Keratinocyte (primary cell): ENCODE measurements at regions not wholly inside any gene's neighbourhood (a gene's known extent, or its start where the extent isn't known, plus 50 kb on each side); places are given as distances from the start of the nearest gene placed in this dataset.

Experiments
- CTCF ChIP-seq, 3 experiments: IDR thresholded peaks in 1 of 3; conservative IDR thresholded peaks in 1 of 3; optimal IDR thresholded peaks in 1 of 3; 2 replicates in 2 of 3; 3 replicates in 1 of 3; pipeline versions ENCODE3 to v1.5.1; 2011; ENCODE audit warnings: low read length in 3 of 3, mild to moderate bottlenecking in 3 of 3, moderate library complexity in 2 of 3, control low read depth in 1 of 3, inconsistent platforms in 1 of 3; ENCODE audit not compliant: insufficient read depth in 2 of 3; ENCODE audit errors: extremely low read depth in 1 of 3
- EZH2 ChIP-seq: IDR thresholded peaks from one replicate; pipeline ENCODE4 v1.6.1; 2012; ENCODE audit warnings: inconsistent platforms, mild to moderate bottlenecking, low read length, moderate library complexity

- TF ChIP-seq CTCF (optimal IDR thresholded peaks at IDR 0.05 in 1 of 3, IDR thresholded peaks at IDR 0.05 in 1 of 3, conservative IDR thresholded peaks at IDR 0.05 in 1 of 3; ENCODE audit: extremely low read depth in 1 of 3, insufficient read depth in 2 of 3, low read length in 3 of 3) (no peak), EZH2 (no peak)
Observed at GRCh38 chr17:77281904-77282367, 141.2 kb downstream of the SEC14L1 start.
